ENCODE measurements at regions not wholly inside any gene's neighbourhood (a gene's known extent, or its start where the extent isn't known, plus 50 kb on each side); places are given as distances from the start of the nearest gene placed in this dataset.

- TF ChIP-seq CREB1 (IDR thresholded peaks at IDR 0.05; ENCODE audit: low read depth) (no peak), RAD21 (IDR thresholded peaks at IDR 0.05; ENCODE audit: low read depth) (no peak), TCF12 (IDR thresholded peaks at IDR 0.05; ENCODE audit: low read depth) (no peak), CEBPB (IDR thresholded peaks at IDR 0.05) (no peak), EP300 (IDR thresholded peaks at IDR 0.05; ENCODE audit: borderline replicate concordance) (no peak), YY1 (IDR thresholded peaks at IDR 0.05; ENCODE audit: low read depth) (no peak), EGR1 (IDR thresholded peaks at IDR 0.05) (no peak), TEAD4 (IDR thresholded peaks at IDR 0.05) (no peak), TAF1 (IDR thresholded peaks at IDR 0.05; ENCODE audit: low read depth) (no peak), REST (IDR thresholded peaks at IDR 0.05; ENCODE audit: low read depth) (no peak)
- TF ChIP-seq, protein P1, sequence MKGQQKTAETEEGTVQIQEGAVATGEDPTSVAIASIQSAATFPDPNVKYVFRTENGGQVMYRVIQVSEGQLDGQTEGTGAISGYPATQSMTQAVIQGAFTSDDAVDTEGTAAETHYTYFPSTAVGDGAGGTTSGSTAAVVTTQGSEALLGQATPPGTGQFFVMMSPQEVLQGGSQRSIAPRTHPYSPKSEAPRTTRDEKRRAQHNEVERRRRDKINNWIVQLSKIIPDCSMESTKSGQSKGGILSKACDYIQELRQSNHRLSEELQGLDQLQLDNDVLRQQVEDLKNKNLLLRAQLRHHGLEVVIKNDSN (IDR thresholded peaks at IDR 0.05) = no peak
These were observed 201.9 kb upstream of the SPRED2 start for GRCh38 chr2:65634304-65634703.
